G401 (cell line): ENCODE measurements at regions not wholly inside any gene's neighbourhood (a gene's known extent, or its start where the extent isn't known, plus 50 kb on each side); places are given as distances from the start of the nearest gene placed in this dataset.

Experiments used
- DNase-seq: peaks from one replicate; pipeline ENCODE4 v3.0.0-alpha.2; 2015; ENCODE audit warnings: low spot score
- in situ Hi-C: cut with HindIII; loops from 2 replicates; pipeline ENCODE4 v1.10.0; 2016; ENCODE audit warnings: low sequenced_read_pairs, mixed read lengths

DNA sequence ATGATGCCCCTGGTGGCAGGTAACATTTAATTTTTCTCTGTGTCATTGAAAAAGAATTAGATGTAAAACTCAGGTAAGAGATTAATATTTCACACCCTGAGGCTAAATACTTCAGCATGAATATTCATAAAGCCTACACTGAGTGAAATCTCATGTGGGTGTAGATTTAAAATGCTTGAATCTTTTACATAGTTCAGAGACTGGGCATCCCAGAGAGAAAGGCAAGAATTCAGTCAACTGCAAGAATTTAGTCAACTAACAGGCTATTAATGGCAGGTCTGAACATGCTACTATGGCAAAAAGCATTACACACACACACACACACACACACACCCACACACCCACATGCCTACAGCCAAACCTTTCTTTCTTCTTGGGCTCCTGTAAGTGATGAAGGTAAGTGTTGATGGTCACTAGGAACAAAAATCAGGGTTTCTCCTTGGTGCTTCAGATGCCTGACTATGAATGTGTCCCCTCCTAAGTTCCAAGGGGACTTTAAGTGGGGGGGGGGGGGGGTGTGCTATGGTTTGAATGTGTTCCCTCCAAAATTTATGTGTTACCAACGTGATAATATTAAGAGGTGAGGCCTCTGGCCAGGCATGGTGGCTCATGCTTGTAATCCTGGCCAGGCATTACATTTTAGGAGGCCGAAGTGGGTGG, 63.7 kb upstream of the PSMD7 start:
- DNase-seq = no peak
- in situ Hi-C loops = no loop called here

- in situ Hi-C loops = no loop called here
- no peak for DNase-seq
Measured at GRCh38 chr16:74230126-74230525, 66.5 kb upstream of the PSMD7 start.

DNA sequence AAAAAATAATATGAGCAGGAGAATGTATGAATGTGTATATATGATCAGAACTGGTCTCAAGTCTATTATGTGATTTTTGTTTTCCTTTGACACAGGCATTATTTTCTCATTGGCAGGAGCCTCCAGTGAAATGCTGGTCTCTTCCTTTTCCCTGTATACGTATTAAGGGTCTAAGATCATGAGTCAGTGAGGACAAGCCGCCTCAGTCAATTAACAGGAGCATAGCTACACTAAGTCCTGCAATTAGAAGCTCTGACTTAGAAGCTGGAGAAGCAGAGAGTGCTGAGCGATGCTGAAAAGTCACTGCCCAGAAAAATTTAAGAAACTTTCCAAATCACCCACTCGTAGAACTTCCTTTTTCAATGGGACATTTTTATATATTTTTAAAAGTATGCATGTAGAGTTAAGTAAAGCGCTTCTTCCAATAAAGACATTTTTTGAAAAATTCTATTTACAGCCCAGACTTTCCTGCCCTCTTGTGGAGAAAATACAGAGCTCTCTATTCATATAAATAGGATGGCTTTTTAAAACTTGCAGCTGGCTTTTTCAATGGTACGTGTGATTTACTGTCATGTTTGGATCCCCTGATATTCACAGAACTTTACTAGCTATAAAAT, 70.2 kb upstream of the PSMD7 start:
- peak; percentile 2 for DNase-seq
- in situ Hi-C loops = no loop called here

GRCh38 chr16:74224828-74225612, 71.6 kb upstream of the PSMD7 start:
- DNase-seq = no peak
- in situ Hi-C loops = no loop called here

DNA sequence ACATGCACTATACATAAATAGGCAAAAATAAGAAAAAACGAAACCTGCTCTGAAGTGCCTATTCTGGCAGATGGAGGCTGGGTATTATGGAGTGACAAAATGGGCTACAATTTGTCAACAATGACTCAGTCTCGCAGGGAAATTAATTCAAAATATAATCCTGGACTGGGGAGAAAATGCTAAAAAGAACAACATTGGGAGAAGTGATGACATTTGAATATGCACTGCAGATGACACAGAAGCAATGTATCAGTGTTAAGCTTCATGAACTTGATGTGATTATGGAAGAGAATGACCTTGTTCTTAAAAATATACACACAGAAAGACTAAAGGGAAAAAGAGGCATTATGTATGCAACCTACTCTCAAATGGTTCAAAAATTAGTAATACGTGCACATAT, 74.8 kb upstream of the PSMD7 start:
- in situ Hi-C loops = no loop called here
- DNase-seq = no peak

GRCh38 chr16:74219706-74220105, 76.9 kb upstream of the PSMD7 start:
- in situ Hi-C loops = no loop called here
- no peak for DNase-seq

GRCh38 chr16:74218871-74219270, 77.7 kb upstream of the PSMD7 start:
- DNase-seq = no peak
- in situ Hi-C loops = no loop called here

DNA sequence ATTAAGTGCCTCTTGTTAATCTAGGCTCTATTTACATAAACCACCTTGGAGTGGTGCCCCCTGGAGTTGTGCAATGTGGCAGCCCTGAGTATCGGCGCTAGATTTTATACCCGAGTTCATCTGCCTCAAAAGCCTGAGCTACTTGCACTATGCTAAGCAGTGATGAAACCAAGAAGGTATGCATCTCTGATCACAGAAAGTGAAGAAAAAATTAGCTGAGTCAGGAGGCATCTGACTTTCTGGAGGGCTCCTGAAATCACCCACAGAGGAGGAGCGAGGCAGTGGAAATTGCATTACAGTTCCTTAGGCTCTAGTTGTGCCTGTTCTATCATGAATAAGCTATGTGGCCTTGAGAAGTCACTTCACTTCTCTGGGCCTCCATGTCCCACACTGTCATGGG, 80.3 kb upstream of the PSMD7 start:
- in situ Hi-C loops = no loop called here
- no peak for DNase-seq

DNA sequence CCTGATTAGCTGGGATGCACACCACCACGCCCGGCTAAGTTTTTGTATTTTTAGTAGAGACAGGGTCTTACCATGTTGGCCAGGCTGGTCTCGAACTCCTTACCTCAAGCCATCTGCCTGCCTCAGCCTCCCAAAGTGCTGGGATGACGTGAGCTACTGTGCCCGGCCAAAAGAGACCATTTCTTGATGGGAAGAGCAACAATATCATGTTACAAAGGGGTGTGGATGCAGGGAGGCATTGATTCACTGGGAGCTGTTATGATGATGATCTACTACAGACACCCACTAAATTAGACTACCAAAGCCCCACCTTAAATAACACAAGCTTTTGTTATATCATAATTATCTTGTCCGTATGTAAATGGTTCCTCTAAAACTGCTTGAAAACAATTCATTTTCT, 81.4 kb upstream of the PSMD7 start:
- in situ Hi-C loops = no loop called here
- DNase-seq = no peak

DNA sequence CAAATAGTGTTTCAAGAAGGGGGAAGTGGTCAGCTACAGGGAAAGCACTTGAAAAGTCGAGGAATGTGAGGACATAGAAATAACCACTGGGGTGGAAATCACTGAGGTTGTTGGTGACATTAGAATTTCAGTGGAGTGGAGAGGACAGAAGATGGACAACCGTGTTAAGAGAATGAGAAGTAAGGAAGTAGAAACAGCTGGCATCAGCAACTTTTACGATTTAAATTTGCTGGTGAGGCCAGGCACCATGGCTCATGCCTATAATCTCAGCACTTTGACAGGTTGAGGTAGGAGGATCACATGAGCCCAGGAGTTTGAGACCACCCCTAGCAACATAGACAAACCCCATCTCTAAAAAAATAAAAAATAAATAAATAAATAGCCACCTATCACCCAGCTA, 83.2 kb upstream of the PSMD7 start:
- DNase-seq = no peak
- in situ Hi-C loops = no loop called here

DNA sequence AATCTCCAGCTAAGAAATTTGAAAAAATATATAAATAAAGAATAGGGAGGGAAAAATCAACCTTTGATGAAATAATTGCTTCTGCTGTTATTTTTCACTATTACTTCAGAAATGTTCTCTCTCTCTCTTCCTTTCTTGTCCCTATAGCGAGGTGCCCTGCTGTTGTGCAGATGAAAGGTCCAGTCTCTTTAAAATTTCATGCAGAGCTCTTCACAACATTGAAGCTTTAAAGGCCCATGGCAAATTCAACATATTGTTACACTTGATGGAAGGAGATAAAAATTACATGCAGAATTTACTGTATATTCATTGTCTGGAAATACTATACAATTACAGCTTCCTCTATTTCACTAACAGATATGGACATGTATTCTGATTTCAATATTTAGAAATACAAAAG, 86.4 kb upstream of the PSMD7 start:
- DNase-seq = no peak
- in situ Hi-C loops = no loop called here

- no peak for DNase-seq
- in situ Hi-C loops = no loop called here
Measured at GRCh38 chr16:74202009-74202408, 94.6 kb upstream of the PSMD7 start.

DNA sequence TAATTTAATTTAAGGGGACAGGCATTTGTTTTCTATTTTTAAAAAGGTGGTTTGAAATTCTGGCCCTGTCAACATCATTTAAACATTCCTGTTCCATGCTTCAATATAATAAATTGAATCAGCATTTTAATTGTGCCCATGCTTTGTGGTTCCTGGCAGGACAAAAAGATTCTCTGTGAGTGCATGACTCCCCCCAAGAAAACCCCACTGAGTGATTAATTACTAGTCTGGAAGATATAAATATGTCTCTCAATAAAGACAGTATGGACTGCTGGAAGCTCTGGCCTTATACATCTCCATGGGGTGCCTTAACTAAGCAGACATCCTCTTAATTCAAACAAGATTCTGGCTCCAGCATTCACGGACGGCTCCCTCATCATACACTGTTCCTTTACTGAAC, 95.0 kb upstream of the PSMD7 start:
- in situ Hi-C loops = no loop called here
- DNase-seq = no peak

DNA sequence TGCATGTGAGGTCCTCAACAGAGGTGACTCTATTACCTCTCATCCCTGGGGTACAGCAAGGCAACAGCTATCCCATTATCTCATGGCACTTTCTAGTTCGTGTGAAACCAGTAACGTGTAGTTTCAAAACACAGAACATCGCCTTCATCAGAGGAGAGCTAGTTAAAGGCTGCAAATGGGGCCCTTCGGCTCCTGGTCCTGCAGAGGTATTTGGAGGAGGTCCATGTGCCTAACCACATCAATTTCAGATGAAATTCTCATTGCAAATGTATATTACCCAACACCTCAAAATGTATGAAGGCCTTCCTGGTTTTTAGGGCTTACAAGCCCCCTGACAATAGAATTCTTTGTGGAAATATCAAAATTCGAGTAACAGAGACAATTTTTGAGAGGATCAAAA, 95.7 kb upstream of the PSMD7 start:
- in situ Hi-C loops = no loop called here

GRCh38 chr16:74199842-74200124, 96.8 kb upstream of the PSMD7 start:
- in situ Hi-C loops = no loop called here

More for the DNA sequence above, 95.7 kb upstream of the PSMD7 start:
- DNase-seq = no peak

DNA sequence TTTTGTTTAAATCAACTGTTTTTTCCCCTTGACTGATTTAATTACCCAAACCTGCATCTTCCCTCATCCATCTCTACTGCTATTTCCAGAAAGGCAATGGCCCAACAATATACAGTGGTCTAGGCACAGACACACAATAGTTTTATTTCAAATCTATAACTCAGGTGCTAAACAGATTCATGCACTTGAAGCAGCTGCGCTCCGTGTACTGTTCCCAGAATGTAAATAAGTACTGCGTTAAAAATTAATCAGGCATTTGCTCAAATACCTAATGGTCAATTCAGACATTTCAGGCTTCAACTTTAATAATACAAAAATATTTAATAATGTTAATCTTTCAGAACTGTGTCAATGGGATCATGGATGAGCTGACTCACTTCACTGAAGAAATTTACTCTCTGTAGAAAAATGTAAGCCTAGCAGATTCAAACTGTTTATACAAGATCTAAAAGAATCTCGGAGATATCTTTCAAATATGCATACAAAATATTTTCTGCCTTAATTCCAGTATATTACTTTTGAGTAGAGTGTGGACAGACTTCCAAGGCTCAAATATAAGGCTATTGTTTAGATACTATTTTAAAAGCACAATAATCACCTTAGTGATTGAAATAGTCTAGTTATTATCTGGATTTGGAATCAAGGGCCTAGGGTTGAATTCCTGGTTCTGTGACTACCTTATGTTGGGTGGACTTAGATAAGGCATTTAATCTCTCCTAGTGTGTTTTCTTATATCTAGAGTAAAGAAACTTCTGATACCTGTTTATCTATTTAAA, 97.4 kb upstream of the PSMD7 start:
- no peak for DNase-seq
- in situ Hi-C loops = no loop called here

More at GRCh38 chr16:74199842-74200124, 96.8 kb upstream of the PSMD7 start:
- DNase-seq = no peak

DNA sequence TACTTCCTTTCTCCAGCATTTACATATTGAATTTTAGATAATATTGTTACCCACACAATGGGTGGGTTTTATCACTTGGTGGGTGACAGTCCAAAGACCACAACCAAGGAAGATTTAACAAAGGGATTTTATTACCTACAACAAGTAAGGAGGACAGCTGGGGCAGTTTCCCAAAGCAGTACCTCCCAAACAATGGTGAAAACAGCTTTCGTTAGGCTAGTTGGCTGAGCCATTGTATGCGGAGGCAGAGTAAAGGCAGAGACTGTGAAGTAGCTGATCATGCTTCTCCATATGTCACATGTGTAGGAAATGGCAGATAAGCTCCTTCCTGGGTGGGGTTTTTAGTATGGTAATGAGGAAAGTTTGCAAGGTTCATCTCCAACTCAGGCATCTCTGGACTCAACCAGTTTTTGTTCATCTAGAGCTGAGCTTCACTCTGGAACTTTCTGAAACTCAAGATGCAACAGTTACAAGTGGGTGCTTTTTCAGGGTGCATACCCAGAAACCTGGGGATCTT, 104.3 kb upstream of the PSMD7 start:
- in situ Hi-C loops = no loop called here
- DNase-seq = no peak

GRCh38 chr16:74190292-74190691, 106.3 kb upstream of the PSMD7 start:
- in situ Hi-C loops = no loop called here
- DNase-seq = no peak

DNA sequence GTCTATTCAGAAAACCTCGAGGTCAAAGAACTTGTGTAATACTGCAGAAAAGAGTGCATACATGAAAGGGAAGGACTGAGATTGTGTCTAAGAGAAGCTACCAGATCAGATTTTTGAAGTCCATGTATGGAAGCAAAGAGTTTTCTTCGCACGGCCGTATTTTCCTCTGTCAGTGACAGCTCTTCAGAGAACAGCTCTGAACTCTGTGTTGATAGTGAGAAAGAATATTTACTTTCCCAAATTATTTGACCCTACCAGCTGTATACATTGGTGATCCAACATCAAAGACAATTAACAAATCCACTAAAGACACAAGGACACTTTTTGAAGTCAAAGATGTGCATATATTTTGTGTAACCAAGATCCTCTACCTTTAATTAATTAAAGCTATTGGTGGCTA, 107.8 kb upstream of the PSMD7 start:
- in situ Hi-C loops = no loop called here
- no peak for DNase-seq

DNA sequence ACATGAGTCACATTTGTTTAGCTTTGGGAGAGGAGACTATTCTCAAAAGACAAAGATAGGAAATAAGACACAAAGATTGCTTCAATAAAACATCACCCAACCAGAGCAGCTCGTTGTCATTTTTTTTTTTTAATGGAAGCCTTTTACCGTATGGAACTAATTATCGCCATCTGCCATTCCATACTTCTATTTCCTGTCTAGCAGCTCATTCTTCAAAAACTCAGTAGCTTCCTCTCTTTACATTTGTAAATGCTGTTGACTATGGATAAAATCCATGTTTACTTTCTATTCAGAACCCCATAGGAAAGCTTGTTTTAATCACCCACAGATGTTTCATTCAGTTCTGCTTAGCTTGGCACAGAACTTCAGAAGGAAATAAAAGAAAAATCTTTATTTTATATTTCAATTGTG, 110.0 kb upstream of the PSMD7 start:
- in situ Hi-C loops = no loop called here
- no peak for DNase-seq
